H1 (cell line): ENCODE measurements at regions not wholly inside any gene's neighbourhood (a gene's known extent, or its start where the extent isn't known, plus 50 kb on each side); places are given as distances from the start of the nearest gene placed in this dataset.

ENCODE experiments used
- CTCF ChIA-PET: fragments of 300-600 bp; sonication (Branson Sonifier 250); formaldehyde crosslinking; loops from one replicate; lab custom pipeline; 2021; ENCODE audit not compliant: partially characterized antibody; lab: Charles Lee
- POLR2A ChIA-PET: fragments of 300-600 bp; sonication (Branson Sonifier 250); formaldehyde crosslinking; loops from one replicate; lab custom pipeline; 2021; ENCODE audit warnings: inconsistent platforms; ENCODE audit not compliant: partially characterized antibody; lab: Charles Lee
- DNase-seq, 2 experiments: peaks; one replicate each; pipeline versions ENCODE4 v3.0.0 to v3.0.0-alpha.2; 2010 to 2022; ENCODE audit warnings: low spot score in 2 of 2, low read depth in 1 of 2, mixed read lengths in 1 of 2
- FAIRE-seq: peaks from 2 replicates; lab custom pipeline; 2011; peaks lifted over from hg19 to GRCh38; lab: Jason Lieb, UNC
- H2AFZ ChIP-seq: 2 replicates; pipeline ENCODE4 v1.8.1; 2012; ENCODE audit warnings: low read length, inconsistent platforms
- H2AK5ac ChIP-seq: 2 replicates; pipeline ENCODE4 v1.6.1; 2013; ENCODE audit warnings: low read depth, low read length
- H2BK120ac ChIP-seq: replicated peaks from 2 replicates; pipeline ENCODE3; 2013; ENCODE audit warnings: low read depth, low read length, inconsistent platforms
- H2BK12ac ChIP-seq: 2 replicates; pipeline ENCODE4 v1.6.1; 2013; ENCODE audit warnings: low read depth, low read length
- H2BK15ac ChIP-seq: 2 replicates; pipeline ENCODE4 v1.6.1; 2013; ENCODE audit warnings: low read length
- H2BK20ac ChIP-seq: 2 replicates; pipeline ENCODE4 v1.6.1; 2013; ENCODE audit warnings: low read length
- H2BK5ac ChIP-seq: 2 replicates; pipeline ENCODE4 v1.6.1; 2013; ENCODE audit warnings: low read depth, low read length
- H3K14ac ChIP-seq: 2 replicates; pipeline ENCODE4 v1.6.1; 2013; ENCODE audit warnings: inconsistent platforms; ENCODE audit not compliant: insufficient read length
- H3K18ac ChIP-seq: 2 replicates; pipeline ENCODE4 v1.6.1; 2013; ENCODE audit warnings: low read length; ENCODE audit errors: extremely low read depth
- H3K23ac ChIP-seq: 2 replicates; pipeline ENCODE4 v1.6.1; 2013; ENCODE audit warnings: inconsistent platforms; ENCODE audit not compliant: insufficient read length
- H3K23me2 ChIP-seq: 2 replicates; pipeline ENCODE4 v1.6.1; 2013; ENCODE audit warnings: low read depth, low read length
- H3K27ac ChIP-seq: 2 replicates; pipeline ENCODE4 v1.6.1; 2011; ENCODE audit warnings: low read depth, low read length, inconsistent platforms
- H3K27me3 ChIP-seq, 4 experiments: replicated peaks in 1 of 4; 1 replicate in 1 of 4; 2 replicates in 3 of 4; pipeline versions ENCODE4 v1.6.1 to v1.8.1; 2011 to 2013; ENCODE audit warnings: low read length in 3 of 4, mild to moderate bottlenecking in 3 of 4, inconsistent platforms in 2 of 4, mixed read lengths in 2 of 4, moderate library complexity in 1 of 4; ENCODE audit not compliant: control insufficient read depth in 3 of 4, insufficient read depth in 3 of 4; ENCODE audit errors: extremely low read depth in 1 of 4
- H3K36me3 ChIP-seq, 4 experiments: 2 replicates each; pipeline versions ENCODE4 v1.6.1 to v1.8.1; 2011 to 2013; ENCODE audit warnings: mild to moderate bottlenecking in 4 of 4, low read length in 3 of 4, moderate library complexity in 2 of 4, control low read depth in 1 of 4, inconsistent platforms in 1 of 4; ENCODE audit not compliant: insufficient read depth in 4 of 4, control insufficient read depth in 2 of 4
- H3K4ac ChIP-seq: replicated peaks from 2 replicates; pipeline ENCODE3; 2013; ENCODE audit warnings: low read length, low read depth, mixed read lengths, inconsistent platforms; ENCODE audit not compliant: insufficient read length
- H3K4me1 ChIP-seq, 4 experiments: replicated peaks in 1 of 4; 1 replicate in 1 of 4; 2 replicates in 3 of 4; pipeline versions ENCODE4 v1.6.1 to v1.8.1; 2011 to 2013; ENCODE audit warnings: low read length in 3 of 4, inconsistent platforms in 2 of 4, mixed read lengths in 1 of 4; ENCODE audit not compliant: insufficient read depth in 4 of 4, control insufficient read depth in 3 of 4
- H3K4me2 ChIP-seq, 2 experiments: 2 replicates each; pipeline versions ENCODE4 v1.6.1 to v1.8.1; 2011 to 2013; ENCODE audit warnings: low read depth in 2 of 2, low read length in 2 of 2, control low read depth in 1 of 2, inconsistent platforms in 1 of 2, mild to moderate bottlenecking in 1 of 2; ENCODE audit not compliant: insufficient read depth in 1 of 2
- H3K4me3 ChIP-seq, 4 experiments: fragments of 200-600, 300-600 bp in 1 of 4; sonication (generic), shearing (Covaris generic), sonication (Bioruptor Twin) in 1 of 4; 2 replicates each; pipeline versions ENCODE4 v1.5.1 to v1.8.1; 2011 to 2016; ENCODE audit warnings: low read length in 4 of 4, low read depth in 3 of 4, control low read depth in 2 of 4, inconsistent platforms in 2 of 4, mild to moderate bottlenecking in 2 of 4, mixed read lengths in 1 of 4, moderate library complexity in 1 of 4; ENCODE audit not compliant: insufficient read depth in 2 of 4; ENCODE audit errors: extremely low read depth in 1 of 4
- H3K56ac ChIP-seq: replicated peaks from 2 replicates; pipeline ENCODE3; 2013; ENCODE audit warnings: low read depth, mild to moderate bottlenecking, mixed read lengths, low read length, inconsistent platforms; ENCODE audit not compliant: insufficient read length
- H3K79me1 ChIP-seq: 2 replicates; pipeline ENCODE4 v1.6.1; 2013; ENCODE audit warnings: low read depth, low read length, control low read depth
- H3K79me2 ChIP-seq, 2 experiments: 2 replicates each; pipeline versions ENCODE4 v1.6.1 to v1.8.1; 2012 to 2013; ENCODE audit warnings: low read length in 2 of 2, mild to moderate bottlenecking in 2 of 2, inconsistent platforms in 1 of 2; ENCODE audit not compliant: insufficient read depth in 2 of 2, control insufficient read depth in 1 of 2
- H3K9ac ChIP-seq, 4 experiments: replicated peaks in 1 of 4; 1 replicate in 1 of 4; 2 replicates in 3 of 4; pipeline versions ENCODE4 v1.6.1 to v1.8.1; 2011 to 2013; ENCODE audit warnings: low read depth in 3 of 4, low read length in 3 of 4, control low read depth in 2 of 4, mild to moderate bottlenecking in 2 of 4, moderate library complexity in 2 of 4, inconsistent platforms in 1 of 4; ENCODE audit errors: extremely low read depth in 1 of 4
- H3K9me3 ChIP-seq, 2 experiments: 2 replicates each; pipeline versions ENCODE4 v1.6.1 to v1.8.1; 2012 to 2013; ENCODE audit warnings: mild to moderate bottlenecking in 2 of 2, moderate library complexity in 2 of 2, control low read depth in 1 of 2, inconsistent platforms in 1 of 2, low read depth in 1 of 2, low read length in 1 of 2, mixed read lengths in 1 of 2; ENCODE audit not compliant: insufficient read depth in 2 of 2
- H4K20me1 ChIP-seq, 2 experiments: replicated peaks in 1 of 2; 2 replicates each; pipeline versions ENCODE3 to v1.8.1; 2011 to 2013; ENCODE audit warnings: inconsistent platforms in 2 of 2, low read length in 2 of 2, mild to moderate bottlenecking in 1 of 2; ENCODE audit not compliant: insufficient read depth in 2 of 2, control insufficient read depth in 1 of 2
- H4K5ac ChIP-seq: 2 replicates; pipeline ENCODE4 v1.6.1; 2013; ENCODE audit warnings: low read length, low read depth, mixed read lengths, inconsistent platforms; ENCODE audit not compliant: insufficient read length
- H4K8ac ChIP-seq: 2 replicates; pipeline ENCODE4 v1.8.0; 2013; ENCODE audit warnings: mild to moderate bottlenecking, moderate library complexity, low read length, inconsistent platforms; ENCODE audit not compliant: insufficient read depth; ENCODE audit errors: extremely low read depth
- H4K91ac ChIP-seq: replicated peaks from 2 replicates; pipeline ENCODE3; 2013; ENCODE audit warnings: low read length, mixed read lengths, inconsistent platforms; ENCODE audit not compliant: insufficient read length
- CBX8 ChIP-seq: fragments of 300-800, 300-1000 bp; sonication (generic); IDR thresholded peaks from 2 replicates; pipeline ENCODE4 v1.7.1; 2016; ENCODE audit warnings: low read depth, low read length, borderline replicate concordance
- JUN ChIP-seq: IDR thresholded peaks from 2 replicates; pipeline ENCODE4 v1.6.1; 2011; ENCODE audit warnings: low read depth, mild to moderate bottlenecking, improper control_type of control experiment, low read length
- KDM5A ChIP-seq: fragments of 200-600 bp; IDR thresholded peaks from 2 replicates; pipeline ENCODE4 v1.7.1; 2012; ENCODE audit warnings: mild to moderate bottlenecking, low read length, inconsistent platforms, mixed read lengths
- POLR2A ChIP-seq, 2 experiments: IDR thresholded peaks; 1 replicate in 1 of 2; 2 replicates in 1 of 2; pipeline ENCODE4 v1.6.1; 2011; ENCODE audit warnings: low read depth in 2 of 2, low read length in 2 of 2, mild to moderate bottlenecking in 2 of 2; ENCODE audit errors: control extremely low read depth in 1 of 2
- SRF ChIP-seq: IDR thresholded peaks from 2 replicates; pipeline ENCODE4 v1.6.1; 2011; ENCODE audit warnings: mild to moderate bottlenecking, low read depth, low read length, moderate library complexity
- WGBS, 2 experiments: shearing (Covaris generic) in 1 of 2; methylation state at CpG; one replicate each; pipeline versions ENCODE4 v1.1.6 to v1.1.7; 2013 to 2015; ENCODE audit warnings: low lambda C conversion rate in 2 of 2, mixed read lengths in 2 of 2, inconsistent platforms in 1 of 2, low coverage in 1 of 2, missing lambda C conversion rate in 1 of 2; ENCODE audit not compliant: insufficient replicate concordance in 2 of 2, insufficient coverage in 1 of 2, insufficient read length in 1 of 2; ENCODE audit errors: extremely low coverage in 1 of 2, missing lambda C conversion rate in 1 of 2; 5-methylcytosine and 5-hydroxymethylcytosine counted together

GRCh38 chr2:48220501-48220900, 94.0 kb upstream of the FOXN2 start:
- Histone ChIP-seq H3K36me3 (no peaks in the 10 kb centered on the region), H3K79me1 (no peaks in the 10 kb centered on the region), H2BK20ac (no peak overlapping the region), H3K4me3 (no peak overlapping the region), H2BK15ac (no peak overlapping the region), H2BK5ac (no peak overlapping the region), H2AFZ (no peak overlapping the region), H2BK12ac (no peak overlapping the region), H3K4me2 (no peak overlapping the region), H3K4me1 (no peaks in the 10 kb centered on the region; a peak in 1 of 7 replicates), H3K14ac (no peak overlapping the region), H3K23ac (no peak overlapping the region), H3K4ac (no peak overlapping the region), H2AK5ac (no peak overlapping the region), H4K20me1 (no peaks in the 10 kb centered on the region), H3K9ac (no peak overlapping the region), H3K79me2 (no peaks in the 10 kb centered on the region), H4K5ac (no peak overlapping the region), H3K27ac (no peak overlapping the region), H3K18ac (no peak overlapping the region), H3K23me2 (no peaks in the 10 kb centered on the region), H4K91ac (no peak overlapping the region), H2BK120ac (no peak overlapping the region), H4K8ac (no peak overlapping the region), H3K56ac (no peak overlapping the region), H3K9me3 (no peaks in the 10 kb centered on the region), H3K27me3 (no peaks in the 10 kb centered on the region)
- 79% methylated on average over 1 of the region's 1 CpG; no CpG with 5 or more reads in 1 of the 2 experiments for WGBS, 2 experiments
- CTCF ChIA-PET, result interaction anchor here (0.9 kb wide), 1 partner anchor 11 kb away, joined by 3 read pairs; no protein-coding TSS in a partner anchor
- FAIRE-seq (no peak), DNase-seq (no peak)
- POLR2A ChIA-PET, result no interaction called here
- TF ChIP-seq SRF, result no peak
- TF ChIP-seq CBX8, result no peak
- TF ChIP-seq JUN, result no peak
- no peak for TF ChIP-seq KDM5A
- TF ChIP-seq POLR2A (IDR thresholded peaks at IDR 0.05; ENCODE audit: control extremely low read depth in 1 of 2, low read depth in 2 of 2, low read length in 2 of 2), result no peak
